GM06990 (cell line): ENCODE measurements at regions not wholly inside any gene's neighbourhood (a gene's known extent, or its start where the extent isn't known, plus 50 kb on each side); places are given as distances from the start of the nearest gene placed in this dataset.

Source experiments
- DNase-seq: peaks from one replicate; pipeline ENCODE4 v3.0.0-alpha.2; 2011; ENCODE audit not compliant: insufficient read length; ENCODE audit errors: extremely low read depth
- H3K27me3 ChIP-seq: replicated peaks from 2 replicates; pipeline ENCODE4 v1.6.0; 2011; ENCODE audit warnings: low read length; ENCODE audit not compliant: control insufficient read depth, insufficient read depth
- H3K36me3 ChIP-seq: 2 replicates; pipeline ENCODE4 v1.5.1; 2011; ENCODE audit warnings: low read length; ENCODE audit not compliant: control insufficient read depth, insufficient read depth
- H3K4me3 ChIP-seq: replicated peaks from 2 replicates; pipeline ENCODE4 v1.5.1; 2011; ENCODE audit warnings: low read depth, mild to moderate bottlenecking, control low read depth, low read length
- CTCF ChIP-seq: IDR thresholded peaks from 2 replicates; pipeline ENCODE4 v1.5.1; 2011; ENCODE audit warnings: low read length, control low read depth, mild to moderate bottlenecking, inconsistent platforms; ENCODE audit not compliant: insufficient read depth, poor library complexity, severe bottlenecking

GRCh38 chr7:116332766-116333165, 122.4 kb downstream of the TES start:
- Histone ChIP-seq H3K36me3 (no peaks in the 10 kb centered on the region), H3K4me3 (no peak overlapping the region), H3K27me3 (no peaks in the 10 kb centered on the region)
- TF ChIP-seq CTCF, result no peak
- DNase-seq, result no peak

DNA sequence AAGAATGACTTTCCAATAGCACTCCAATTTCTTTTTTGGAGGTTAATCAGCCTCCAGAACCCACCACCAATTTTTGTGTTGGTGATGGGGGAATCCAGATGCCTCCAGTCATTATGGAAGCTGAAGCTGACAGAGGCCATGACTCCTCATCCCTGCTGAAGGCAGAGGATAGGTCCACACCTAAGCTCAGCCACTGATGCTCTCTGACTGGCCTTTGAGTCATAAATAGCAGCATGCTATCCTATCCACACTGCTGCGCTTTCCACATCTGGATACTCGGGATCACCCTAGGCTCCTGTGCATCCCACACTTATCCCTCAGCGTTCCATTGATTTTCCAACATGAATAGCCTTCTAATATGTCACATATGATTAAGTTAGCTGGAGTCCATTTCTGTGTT, 124.2 kb downstream of the TES start:
- TF ChIP-seq CTCF, result no peak
- Histone ChIP-seq H3K27me3 (no peaks in the 10 kb centered on the region), H3K4me3 (no peak overlapping the region), H3K36me3 (no peaks in the 10 kb centered on the region)
- DNase-seq, result no peak

- Histone ChIP-seq H3K36me3 (no peaks in the 10 kb centered on the region), H3K4me3 (no peak overlapping the region), H3K27me3 (no peaks in the 10 kb centered on the region)
- no peak for TF ChIP-seq CTCF
- DNase-seq, result no peak
Measured at GRCh38 chr7:116337018-116337417, 126.7 kb downstream of the TES start.

GRCh38 chr7:116337800-116338199, 127.5 kb downstream of the TES start:
- no peak for DNase-seq
- TF ChIP-seq CTCF, result no peak
- Histone ChIP-seq H3K36me3 (no peaks in the 10 kb centered on the region), H3K27me3 (no peaks in the 10 kb centered on the region), H3K4me3 (no peak overlapping the region)

DNA sequence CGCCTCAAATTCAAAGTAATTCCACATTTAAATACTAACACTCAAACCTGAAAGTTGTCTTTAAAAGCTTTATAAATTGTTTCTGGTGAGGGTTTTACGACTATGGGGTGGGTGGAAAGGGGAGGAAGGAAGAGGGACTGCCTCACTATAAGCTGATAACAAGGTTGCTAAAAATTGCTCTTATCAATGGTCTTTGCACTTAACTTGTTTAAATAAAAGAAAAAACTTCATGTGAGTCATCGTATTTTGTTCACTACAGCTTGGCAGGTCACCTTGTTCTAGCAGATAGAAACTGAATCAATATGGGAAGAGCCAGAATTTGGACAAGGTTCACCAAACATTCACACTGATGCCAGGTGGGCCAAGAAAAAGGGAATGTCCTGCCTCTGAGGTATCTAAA, 129.2 kb downstream of the TES start:
- Histone ChIP-seq H3K36me3 (no peaks in the 10 kb centered on the region), H3K4me3 (no peak overlapping the region), H3K27me3 (no peaks in the 10 kb centered on the region)
- no peak for DNase-seq
- TF ChIP-seq CTCF, result no peak

DNA sequence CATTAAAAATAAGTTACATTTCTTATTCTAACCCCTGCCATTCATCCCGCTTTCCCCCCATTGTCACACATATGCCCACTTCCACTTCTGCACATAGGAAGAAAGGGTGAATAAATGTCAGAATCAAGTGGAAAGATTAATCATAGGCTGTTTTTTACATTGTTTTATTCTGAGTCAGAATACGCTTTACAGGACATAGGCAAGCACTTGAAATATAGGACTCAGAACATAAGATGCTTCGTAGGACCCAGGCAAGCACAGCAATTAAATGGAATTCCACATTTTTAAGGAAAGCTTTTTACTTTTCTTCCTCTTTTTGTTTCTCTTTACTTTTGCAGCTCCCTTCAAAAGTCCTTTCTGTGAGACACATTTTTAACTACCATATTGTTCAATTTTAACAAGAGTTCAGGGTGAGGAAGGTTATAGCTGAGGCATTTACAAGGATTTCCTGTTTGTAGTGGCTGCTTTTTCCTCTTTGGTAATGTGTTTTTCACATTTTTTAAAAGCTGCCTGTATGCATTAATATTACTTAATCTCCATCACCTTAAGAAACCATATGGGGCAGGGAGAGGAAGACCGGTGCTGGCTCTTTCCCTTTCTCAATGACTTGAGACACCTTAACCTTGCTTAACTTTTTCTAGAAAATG, 130.0 kb downstream of the TES start:
- no peak for TF ChIP-seq CTCF
- Histone ChIP-seq H3K4me3 (no peak overlapping the region), H3K27me3 (no peaks in the 10 kb centered on the region), H3K36me3 (no peaks in the 10 kb centered on the region)
- DNase-seq, result no peak
